ENCODE measurements at regions not wholly inside any gene's neighbourhood (a gene's known extent, or its start where the extent isn't known, plus 50 kb on each side); places are given as distances from the start of the nearest gene placed in this dataset.

DNA sequence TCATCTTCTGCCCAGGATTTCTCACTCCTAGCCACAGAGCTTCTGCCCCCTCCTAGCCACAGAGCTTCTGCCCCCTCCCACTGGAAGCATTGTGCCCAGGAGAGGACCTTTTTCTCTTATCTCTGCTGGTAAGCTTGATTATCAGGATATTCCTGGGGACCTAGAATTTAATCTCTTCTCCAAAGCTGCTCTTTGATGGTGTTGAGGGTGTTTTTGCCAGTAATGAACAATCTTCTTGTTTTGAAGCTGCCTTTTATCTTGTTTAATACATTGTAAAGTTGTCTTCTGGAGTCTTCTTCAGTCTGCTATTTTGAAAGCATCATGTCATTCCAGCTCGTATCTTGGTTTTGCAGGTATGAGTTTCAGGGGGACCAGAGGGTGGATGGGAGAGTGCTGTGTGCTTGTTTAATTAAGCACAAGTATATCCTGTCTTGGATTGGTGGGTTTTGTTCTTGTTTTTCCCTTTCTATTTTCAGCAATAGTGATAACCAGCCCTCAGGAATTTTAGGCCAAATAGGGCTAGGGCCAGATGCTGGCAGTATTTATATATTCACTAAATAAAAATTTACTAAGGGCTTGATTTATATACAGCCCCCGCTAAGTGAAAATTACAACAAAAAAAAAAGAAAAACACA is 214.0 kb upstream of the DMRT1 start:
- no peak for DNase-seq (ENCODE audit: low read depth in 1 of 2, low spot score in 1 of 2)
- in situ Hi-C loops (cut with HindIII; ENCODE audit: low pct_unique_long_range_greater_than_20kb, low sequenced_read_pairs) = no loop called here

GRCh38 chr9:629146-629545 is 212.4 kb upstream of the DMRT1 start:
- in situ Hi-C loops (cut with HindIII; ENCODE audit: low pct_unique_long_range_greater_than_20kb, low sequenced_read_pairs) = no loop called here

More for the DNA sequence above, 214.0 kb upstream of the DMRT1 start:
- TF ChIP-seq JUND (IDR thresholded peaks at IDR 0.05; ENCODE audit: low read depth) = no peak

GRCh38 chr9:630817-631216 is 210.7 kb upstream of the DMRT1 start:
- no peak for TF ChIP-seq JUND (IDR thresholded peaks at IDR 0.05; ENCODE audit: low read depth)
- in situ Hi-C loops (cut with HindIII; ENCODE audit: low pct_unique_long_range_greater_than_20kb, low sequenced_read_pairs) = no loop called here
- no peak for DNase-seq (ENCODE audit: low read depth in 1 of 2, low spot score in 1 of 2)

More at GRCh38 chr9:629146-629545, 212.4 kb upstream of the DMRT1 start:
- DNase-seq (ENCODE audit: low read depth in 1 of 2, low spot score in 1 of 2) = no peak
- no peak for TF ChIP-seq JUND (IDR thresholded peaks at IDR 0.05; ENCODE audit: low read depth)

DNA sequence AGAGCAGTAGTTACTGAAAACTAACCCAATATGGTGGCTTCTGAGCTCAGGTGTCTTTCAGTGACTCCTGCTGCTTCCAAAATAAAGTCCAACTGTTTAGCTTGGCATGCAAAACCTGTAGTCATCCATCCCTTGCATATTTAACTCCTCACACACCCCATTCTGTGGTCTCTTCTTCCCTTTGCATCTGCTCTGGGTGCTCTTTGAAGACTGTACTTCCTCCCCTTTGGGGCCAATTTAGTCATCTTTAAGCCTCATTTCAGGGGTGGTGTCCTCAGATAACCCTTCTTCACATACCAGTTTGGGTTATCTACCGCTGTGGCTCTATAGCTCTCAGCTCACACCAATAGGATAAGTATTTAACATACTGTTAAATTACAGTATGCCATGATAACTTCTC is 209.9 kb upstream of the DMRT1 start:
- in situ Hi-C loops (cut with HindIII; ENCODE audit: low pct_unique_long_range_greater_than_20kb, low sequenced_read_pairs) = no loop called here
- no peak for DNase-seq (ENCODE audit: low read depth in 1 of 2, low spot score in 1 of 2)
- no peak for TF ChIP-seq JUND (IDR thresholded peaks at IDR 0.05; ENCODE audit: low read depth)

- no peak for TF ChIP-seq JUND (IDR thresholded peaks at IDR 0.05; ENCODE audit: low read depth)
- in situ Hi-C loops (cut with HindIII; ENCODE audit: low pct_unique_long_range_greater_than_20kb, low sequenced_read_pairs) = no loop called here
- no peak for DNase-seq (ENCODE audit: low read depth in 1 of 2, low spot score in 1 of 2)
Measured at GRCh38 chr9:633461-633860, 208.0 kb upstream of the DMRT1 start.

DNA sequence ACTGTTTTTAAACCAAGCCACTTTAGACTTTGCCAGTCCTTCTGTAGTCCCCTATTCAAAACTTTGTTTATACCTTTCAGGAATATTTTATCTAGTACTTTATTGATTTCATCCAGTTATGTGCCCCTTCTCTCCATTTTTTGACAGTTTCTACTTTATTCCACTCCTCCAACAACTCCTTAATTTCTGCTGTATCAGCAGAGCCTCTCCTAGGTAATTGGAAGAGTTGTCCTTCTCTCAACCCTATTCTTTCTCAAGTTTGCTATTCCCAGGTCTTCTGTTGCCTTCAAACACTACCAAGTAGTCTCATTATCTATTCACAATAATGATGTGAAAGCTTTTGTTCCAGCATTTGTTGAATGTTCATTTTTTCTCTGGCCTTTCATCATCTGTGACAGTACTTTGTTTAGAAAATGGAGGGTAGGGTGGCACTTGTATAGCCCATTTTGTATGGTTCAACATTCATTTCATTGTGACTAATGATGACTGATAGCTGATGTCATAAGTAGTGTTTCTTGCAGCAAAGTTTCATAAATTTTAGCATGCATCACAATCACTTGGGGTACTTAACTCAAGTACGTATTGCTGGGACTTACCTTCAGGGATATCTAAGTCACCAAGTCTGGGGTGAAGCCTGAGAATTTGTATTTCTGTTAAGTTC is 204.4 kb upstream of the DMRT1 start:
- no peak for TF ChIP-seq JUND (IDR thresholded peaks at IDR 0.05; ENCODE audit: low read depth)
- no peak for DNase-seq (ENCODE audit: low read depth in 1 of 2, low spot score in 1 of 2)
- in situ Hi-C loops (cut with HindIII; ENCODE audit: low pct_unique_long_range_greater_than_20kb, low sequenced_read_pairs) = no loop called here

- no peak for DNase-seq (ENCODE audit: low read depth in 1 of 2, low spot score in 1 of 2)
- in situ Hi-C loops (cut with HindIII; ENCODE audit: low pct_unique_long_range_greater_than_20kb, low sequenced_read_pairs) = no loop called here
- TF ChIP-seq JUND (IDR thresholded peaks at IDR 0.05; ENCODE audit: low read depth) = no peak
Measured at GRCh38 chr9:638152-638551, 203.3 kb upstream of the DMRT1 start.

DNA sequence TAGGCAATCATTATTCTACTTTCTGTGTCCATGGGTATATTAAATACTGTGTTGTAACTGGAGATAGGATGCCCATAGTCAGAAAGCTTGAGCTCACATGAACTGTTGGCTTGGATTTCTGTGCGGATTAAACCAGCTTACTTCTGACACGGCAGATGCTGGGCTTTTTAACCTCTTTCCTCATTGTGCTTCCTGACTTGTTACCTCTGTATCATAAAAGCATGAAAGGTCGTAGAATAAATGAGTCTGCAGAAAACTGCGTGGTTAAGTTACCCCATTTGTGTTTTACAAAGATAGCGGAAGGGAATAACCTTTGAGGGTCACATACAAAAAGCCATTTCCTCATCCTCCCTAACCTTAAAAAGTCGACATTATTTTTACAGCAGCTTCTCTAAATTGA is 199.5 kb upstream of the DMRT1 start:
- no peak for TF ChIP-seq JUND (IDR thresholded peaks at IDR 0.05; ENCODE audit: low read depth)
- no peak for DNase-seq (ENCODE audit: low read depth in 1 of 2, low spot score in 1 of 2)
- in situ Hi-C loops (cut with HindIII; ENCODE audit: low pct_unique_long_range_greater_than_20kb, low sequenced_read_pairs) = no loop called here

GRCh38 chr9:643966-644365 is 197.5 kb upstream of the DMRT1 start:
- DNase-seq (ENCODE audit: low read depth in 1 of 2, low spot score in 1 of 2) = no peak
- in situ Hi-C loops (cut with HindIII; ENCODE audit: low pct_unique_long_range_greater_than_20kb, low sequenced_read_pairs) = no loop called here
- no peak for TF ChIP-seq JUND (IDR thresholded peaks at IDR 0.05; ENCODE audit: low read depth)

GRCh38 chr9:647522-647921 is 194.0 kb upstream of the DMRT1 start:
- DNase-seq (ENCODE audit: low read depth in 1 of 2, low spot score in 1 of 2) = no peak
- TF ChIP-seq JUND (IDR thresholded peaks at IDR 0.05; ENCODE audit: low read depth) = no peak
- in situ Hi-C loops (cut with HindIII; ENCODE audit: low pct_unique_long_range_greater_than_20kb, low sequenced_read_pairs) = no loop called here

- DNase-seq (ENCODE audit: low read depth in 1 of 2, low spot score in 1 of 2) = no peak
- in situ Hi-C loops (cut with HindIII; ENCODE audit: low pct_unique_long_range_greater_than_20kb, low sequenced_read_pairs) = no loop called here
- no peak for TF ChIP-seq JUND (IDR thresholded peaks at IDR 0.05; ENCODE audit: low read depth)
Measured at GRCh38 chr9:649128-650074, 192.1 kb upstream of the DMRT1 start.

GRCh38 chr9:650362-650761 is 191.1 kb upstream of the DMRT1 start:
- no peak for DNase-seq (ENCODE audit: low read depth in 1 of 2, low spot score in 1 of 2)
- in situ Hi-C loops (cut with HindIII; ENCODE audit: low pct_unique_long_range_greater_than_20kb, low sequenced_read_pairs) = no loop called here
- no peak for TF ChIP-seq JUND (IDR thresholded peaks at IDR 0.05; ENCODE audit: low read depth)

- TF ChIP-seq JUND (IDR thresholded peaks at IDR 0.05; ENCODE audit: low read depth) = no peak
- in situ Hi-C loops (cut with HindIII; ENCODE audit: low pct_unique_long_range_greater_than_20kb, low sequenced_read_pairs) = no loop called here
- no peak for DNase-seq (ENCODE audit: low read depth in 1 of 2, low spot score in 1 of 2)
Measured at GRCh38 chr9:651371-651770, 190.1 kb upstream of the DMRT1 start.
